DOHH2 (cell line): ENCODE measurements at regions not wholly inside any gene's neighbourhood (a gene's known extent, or its start where the extent isn't known, plus 50 kb on each side); places are given as distances from the start of the nearest gene placed in this dataset.

Source experiments
- CTCF ChIP-seq: fragments of 200-600 bp; sonication (generic); IDR thresholded peaks from one replicate; pipeline ENCODE4 v1.5.1; 2014; ENCODE audit warnings: antibody characterized with exemption, mild to moderate bottlenecking, low read depth, low read length; ENCODE audit not compliant: poor library complexity, severe bottlenecking
- EZH2phosphoT487 ChIP-seq: fragments of 200-600 bp; sonication (generic); IDR thresholded peaks from 2 replicates; pipeline ENCODE4 v1.6.1; 2017; ENCODE audit warnings: borderline replicate concordance, mild to moderate bottlenecking, antibody characterized with exemption, low read length, moderate library complexity, mixed read lengths

- TF ChIP-seq CTCF (no peak), EZH2phosphoT487 (no peak)
These were observed 180.3 kb downstream of the CMPK2 start for GRCh38 chr2:6685447-6685846.
